HG02885 (cell line): ENCODE measurements at regions not wholly inside any gene's neighbourhood (a gene's known extent, or its start where the extent isn't known, plus 50 kb on each side); places are given as distances from the start of the nearest gene placed in this dataset.
"Not testable (repeated sequence)": the region's sequence is repeated elsewhere in the genome, so short reads cannot be mapped to it uniquely, and the experiment has no call there.

Source experiments
- ATAC-seq: cut with Tn5 transposase; IDR thresholded peaks from one replicate; pipeline ENCODE4 v1.9.1; 2021; ENCODE audit warnings: mild to moderate bottlenecking; ENCODE audit not compliant: unreplicated experiment, poor library complexity

DNA sequence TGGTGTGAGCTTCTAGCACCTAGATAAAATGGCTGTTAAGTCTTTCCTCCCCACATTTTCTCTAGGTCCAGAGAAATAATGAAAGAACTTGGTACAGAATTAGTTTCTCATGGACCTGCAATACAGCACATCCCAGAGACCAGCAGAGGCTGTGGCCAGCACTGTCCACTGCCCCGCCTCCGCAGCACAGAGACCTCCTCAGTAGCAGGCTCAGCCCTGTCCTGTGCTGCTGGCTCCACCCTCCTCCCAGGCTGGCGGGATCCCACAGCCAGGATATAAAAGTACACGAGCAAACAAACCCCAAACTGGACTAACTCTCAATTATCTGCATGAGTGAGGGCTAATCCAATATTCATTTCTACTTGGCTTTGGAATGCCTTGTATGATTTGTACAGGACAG lies 401.5 kb downstream of the RPS6KC1 start:
- ATAC-seq, result no peak

DNA sequence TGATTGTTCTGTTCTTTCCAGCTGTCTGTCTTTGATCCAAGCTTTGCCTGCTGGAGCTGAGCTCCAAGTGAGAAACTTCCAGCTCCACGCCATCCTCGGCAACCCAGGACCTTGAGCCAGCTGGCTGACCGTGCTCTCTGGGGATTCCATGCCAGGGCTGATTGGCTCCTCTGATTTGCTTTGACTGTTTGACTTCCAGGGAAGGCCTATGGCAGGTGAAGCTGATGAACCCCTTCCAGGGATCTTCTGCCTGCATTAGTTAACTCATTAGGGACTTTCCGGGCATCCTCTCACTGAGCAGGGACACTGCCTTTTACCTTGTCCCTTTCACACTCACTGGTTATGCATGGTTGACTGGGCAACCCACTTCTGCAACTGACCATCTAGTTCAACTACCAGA lies 406.1 kb downstream of the RPS6KC1 start:
- ATAC-seq, result no peak

DNA sequence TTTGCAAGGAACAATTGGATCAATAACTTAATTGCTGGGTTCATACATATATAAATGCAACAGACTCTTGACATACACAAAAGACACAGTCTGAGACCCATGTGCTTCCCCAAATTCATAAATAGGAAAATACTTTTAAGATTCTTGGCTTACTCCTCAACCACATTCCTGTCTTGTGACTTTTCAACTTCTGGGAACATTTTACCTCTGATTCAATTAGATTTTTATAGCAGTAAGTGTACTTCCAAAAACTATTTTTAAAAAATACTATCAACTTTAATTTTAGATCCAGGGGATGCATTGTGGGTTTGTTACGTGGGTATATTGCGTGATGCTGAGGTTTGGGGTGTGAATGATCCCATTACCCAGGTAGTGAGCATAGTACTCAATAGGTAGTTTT lies 406.7 kb downstream of the RPS6KC1 start:
- ATAC-seq, result no peak

DNA sequence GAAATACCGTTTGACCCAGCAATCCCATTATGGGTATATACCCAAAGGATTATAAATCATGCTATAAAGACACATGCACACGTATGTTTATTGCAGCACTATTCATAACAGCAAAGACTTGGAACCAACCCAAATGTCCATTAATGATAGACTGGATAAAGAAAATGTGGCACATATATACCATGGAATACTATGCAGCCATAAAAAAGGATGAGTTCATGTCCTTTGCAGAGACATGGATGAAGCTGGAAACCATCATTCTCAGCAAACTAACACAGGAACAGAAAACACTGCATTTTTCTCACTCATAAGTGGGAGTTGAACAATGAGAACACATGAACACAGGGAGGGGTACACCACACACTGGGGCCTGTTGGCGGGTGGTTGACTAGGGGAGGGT lies 411.3 kb downstream of the RPS6KC1 start:
- ATAC-seq, result not testable (repeated sequence)

DNA sequence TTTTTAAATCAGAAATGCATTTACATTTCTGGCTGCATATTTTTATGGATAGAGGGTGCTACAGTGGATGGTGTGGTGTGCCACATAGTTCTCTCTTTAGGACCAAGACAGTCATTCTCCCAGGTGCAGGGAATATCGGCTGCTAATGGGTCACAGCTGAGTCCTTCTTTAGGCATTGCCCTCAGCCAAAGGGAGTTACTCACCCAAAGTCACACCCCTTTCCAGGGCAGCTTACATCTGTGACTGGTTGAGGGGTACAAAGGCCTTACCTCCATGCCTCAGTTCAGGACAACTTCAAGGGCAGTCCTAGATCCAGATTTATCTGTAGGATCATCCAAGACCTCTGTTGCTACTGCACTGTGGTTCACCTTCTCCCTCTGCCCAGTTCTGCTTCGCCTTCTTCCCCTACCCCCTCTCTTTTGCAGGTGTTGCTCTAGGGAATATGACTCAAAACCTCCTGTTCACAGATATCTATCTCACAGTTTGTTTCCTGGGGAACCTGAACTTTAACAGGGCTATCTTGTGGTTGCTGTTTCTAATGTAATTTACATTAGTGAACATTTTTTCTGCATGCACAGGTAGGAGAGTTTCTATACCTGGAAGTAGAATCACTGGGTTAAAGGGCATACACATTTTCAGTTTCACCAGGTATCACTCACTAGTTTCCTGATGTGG lies 413.9 kb downstream of the RPS6KC1 start:
- no peak for ATAC-seq

DNA sequence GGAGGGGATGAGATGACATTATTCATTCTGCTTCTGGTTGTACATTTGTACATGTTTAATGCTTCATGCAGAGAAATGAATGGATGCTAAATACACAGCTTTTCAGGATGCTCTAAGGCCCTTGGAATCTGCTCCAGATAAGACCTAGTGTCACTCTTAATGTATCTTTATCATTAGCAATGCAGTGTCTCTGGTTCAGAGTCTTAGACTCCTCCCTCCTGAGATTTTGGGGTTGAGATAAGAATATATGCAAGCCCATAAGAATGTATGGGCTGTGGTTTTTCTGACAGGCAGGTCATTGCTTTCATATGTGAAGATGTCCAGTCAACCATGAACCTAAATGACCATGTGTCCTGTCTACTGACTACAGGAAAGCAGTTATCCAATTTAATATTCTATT lies 415.5 kb downstream of the RPS6KC1 start:
- ATAC-seq, result no peak

DNA sequence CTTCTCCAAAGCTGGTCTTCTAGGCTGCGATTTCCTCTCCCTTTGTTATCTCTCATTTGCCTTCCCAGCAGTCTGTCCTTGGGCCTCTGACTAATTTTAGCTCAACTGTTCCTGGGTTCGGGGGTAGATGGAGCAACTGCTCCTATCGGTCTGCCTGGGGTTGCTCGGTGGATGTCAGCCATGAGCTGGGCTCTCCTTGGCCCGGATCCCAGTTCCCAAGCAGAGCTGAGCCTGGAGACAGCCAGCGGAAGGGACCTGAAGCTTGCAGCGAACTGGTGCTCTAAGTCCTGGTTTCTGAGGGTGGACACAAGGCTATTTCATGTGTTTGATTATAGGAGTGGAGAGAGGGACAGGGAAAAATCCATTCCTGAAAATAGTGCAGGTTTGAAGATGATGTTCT lies 423.0 kb downstream of the RPS6KC1 start:
- ATAC-seq, result no peak

DNA sequence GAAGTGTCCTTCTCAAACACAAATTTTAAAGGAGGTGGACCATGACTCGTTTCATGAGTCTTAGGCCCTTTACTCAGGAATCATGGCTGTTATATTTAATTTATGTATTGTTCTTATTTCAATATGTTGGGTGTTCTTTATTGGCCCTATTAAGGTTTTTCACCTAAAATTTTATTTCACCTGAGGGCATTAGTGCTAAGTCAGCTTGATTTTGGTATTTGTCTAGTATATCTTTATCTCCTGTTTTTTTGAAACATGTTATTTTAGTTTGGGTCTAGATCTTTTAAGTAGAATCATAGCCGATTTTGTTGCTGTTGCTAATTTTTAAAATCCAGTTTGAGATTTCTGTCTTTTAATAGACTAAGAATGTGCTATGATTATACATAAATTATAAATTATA lies 430.4 kb downstream of the RPS6KC1 start:
- no peak for ATAC-seq

DNA sequence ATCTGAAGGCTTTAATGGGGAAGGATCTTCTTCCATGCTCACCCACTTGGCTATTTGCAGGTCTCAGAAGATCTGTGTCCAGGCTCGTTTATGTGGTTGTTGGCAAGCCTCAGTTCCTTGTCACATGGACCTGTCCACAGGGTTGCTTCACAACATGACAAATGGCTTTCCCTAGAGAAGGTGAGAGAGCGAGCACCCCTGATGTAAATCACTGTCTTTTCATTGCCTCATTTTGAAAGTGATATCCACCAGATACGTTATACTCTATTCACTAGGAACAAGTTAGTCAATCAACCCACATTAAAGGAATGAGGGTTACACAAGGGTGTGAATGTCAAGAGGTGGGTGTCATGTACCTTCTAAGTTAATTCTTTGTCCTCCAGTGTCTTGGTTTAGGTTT lies 433.3 kb downstream of the RPS6KC1 start:
- ATAC-seq, result no peak

DNA sequence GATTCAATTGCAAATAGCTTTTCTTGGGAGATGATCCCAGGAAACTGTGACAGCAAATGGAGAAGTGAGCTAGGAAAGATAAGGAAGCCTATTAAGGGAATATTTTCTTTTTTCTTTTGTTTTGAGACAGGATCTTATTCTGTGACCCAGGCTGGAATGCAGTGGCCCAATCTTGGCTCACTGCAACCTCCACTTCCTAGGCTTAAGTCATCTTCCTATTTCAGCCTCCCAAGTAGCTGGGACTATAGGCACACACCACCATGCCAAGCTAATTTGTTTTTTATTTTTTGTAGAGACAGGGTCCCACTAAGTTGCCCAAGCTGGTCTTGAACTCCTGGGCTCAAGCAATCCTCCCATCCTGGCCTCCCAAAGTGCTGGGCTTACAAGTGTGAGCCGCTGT lies 433.7 kb downstream of the RPS6KC1 start:
- no peak for ATAC-seq

DNA sequence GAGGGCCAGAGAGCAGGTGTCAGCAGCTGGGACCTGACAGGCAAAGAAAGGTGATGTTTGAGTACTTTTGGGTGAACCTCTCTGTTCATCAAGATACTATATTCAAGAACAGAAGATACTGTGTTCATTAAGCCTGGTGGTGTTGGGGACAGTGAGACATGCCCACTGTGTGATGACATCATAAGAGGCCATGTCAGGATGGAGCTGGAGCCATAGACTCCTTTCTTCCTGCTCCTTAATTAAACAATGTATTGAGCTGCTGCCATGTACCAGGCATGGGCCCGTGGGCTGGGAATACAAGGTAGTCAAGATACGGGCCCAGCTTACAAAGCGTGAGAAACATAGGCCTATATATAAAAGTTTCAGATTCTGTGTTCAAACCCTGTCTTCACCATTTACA lies 435.4 kb downstream of the RPS6KC1 start:
- no peak for ATAC-seq

DNA sequence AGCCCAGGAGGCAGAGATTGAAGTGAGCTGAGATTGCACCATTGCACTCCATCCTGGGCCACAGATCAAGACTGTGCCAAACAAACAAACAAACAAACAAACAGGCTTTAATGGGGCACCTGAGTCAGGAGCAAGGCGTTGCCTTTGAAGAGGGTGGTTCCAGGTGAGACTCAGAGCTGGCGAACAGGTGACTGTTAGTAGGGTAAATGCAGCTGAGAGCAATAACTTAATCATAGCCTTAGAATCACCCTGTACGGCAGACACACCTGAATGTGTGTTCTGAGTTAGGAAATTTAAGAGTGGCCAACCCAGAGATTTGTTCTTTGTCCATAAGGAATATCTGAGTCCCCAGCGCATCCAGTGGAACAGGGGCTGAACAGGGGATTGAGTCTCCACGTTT lies 440.4 kb downstream of the RPS6KC1 start:
- ATAC-seq, result no peak

DNA sequence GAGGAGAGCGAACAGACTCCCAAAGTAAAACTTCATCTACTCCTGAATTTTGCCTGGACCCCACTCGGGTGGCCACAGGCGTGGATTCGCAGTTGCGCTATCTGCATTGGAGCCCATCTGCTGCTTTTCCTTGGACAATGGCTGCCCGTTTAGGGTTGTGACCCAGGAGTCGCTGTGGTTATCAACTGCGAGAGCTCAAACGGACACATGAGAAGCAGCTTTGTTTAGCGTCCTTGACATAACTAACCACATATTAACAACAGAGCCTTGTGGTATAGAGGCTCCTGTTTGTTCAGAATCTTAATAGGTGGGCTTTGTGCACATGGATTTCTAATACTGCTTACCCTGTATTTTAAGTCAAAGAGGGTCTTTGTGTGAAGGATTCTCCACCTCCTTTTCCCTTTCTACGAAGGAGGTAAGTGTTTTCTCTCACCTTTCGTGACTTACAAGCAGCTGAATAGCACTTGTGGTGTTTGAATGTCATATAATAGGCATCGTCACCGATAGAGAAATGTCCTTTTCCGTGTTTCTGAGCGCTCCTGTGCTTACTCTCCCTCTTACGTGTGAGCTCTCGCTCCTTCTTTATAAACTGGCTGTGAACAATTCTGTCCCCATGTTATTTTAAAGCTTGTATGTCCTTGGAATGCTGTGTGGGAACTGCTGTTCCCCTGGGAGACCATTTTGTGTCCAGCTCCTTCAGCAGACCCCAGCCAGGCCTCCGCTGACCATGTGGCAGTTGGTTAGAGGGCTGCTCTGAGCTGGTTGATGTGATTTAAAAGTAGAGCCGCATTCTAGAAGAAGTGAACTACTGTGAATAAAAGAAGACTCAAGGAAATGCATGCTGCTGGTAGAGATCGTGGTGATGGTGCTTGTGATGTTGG lies 441.4 kb downstream of the RPS6KC1 start:
- no peak for ATAC-seq

DNA sequence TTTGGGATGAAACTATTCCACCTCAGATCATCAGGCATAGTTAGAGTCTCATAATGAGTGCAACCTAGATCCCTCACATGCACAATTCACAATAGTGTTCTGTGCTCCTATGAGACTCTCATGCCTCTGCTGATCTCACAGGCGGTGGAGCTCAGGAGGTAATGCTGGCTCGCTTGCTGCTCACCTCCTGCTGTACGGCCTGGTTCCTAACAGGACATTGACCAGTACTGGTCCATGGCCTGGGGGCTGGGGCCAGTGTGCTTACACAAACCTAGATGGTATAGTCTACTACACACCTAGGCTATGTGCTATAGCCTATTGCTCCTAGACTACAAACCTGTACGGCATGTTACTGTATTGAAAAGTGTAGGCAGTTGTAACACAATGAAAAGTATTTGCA lies 448.4 kb downstream of the RPS6KC1 start:
- ATAC-seq, result no peak

DNA sequence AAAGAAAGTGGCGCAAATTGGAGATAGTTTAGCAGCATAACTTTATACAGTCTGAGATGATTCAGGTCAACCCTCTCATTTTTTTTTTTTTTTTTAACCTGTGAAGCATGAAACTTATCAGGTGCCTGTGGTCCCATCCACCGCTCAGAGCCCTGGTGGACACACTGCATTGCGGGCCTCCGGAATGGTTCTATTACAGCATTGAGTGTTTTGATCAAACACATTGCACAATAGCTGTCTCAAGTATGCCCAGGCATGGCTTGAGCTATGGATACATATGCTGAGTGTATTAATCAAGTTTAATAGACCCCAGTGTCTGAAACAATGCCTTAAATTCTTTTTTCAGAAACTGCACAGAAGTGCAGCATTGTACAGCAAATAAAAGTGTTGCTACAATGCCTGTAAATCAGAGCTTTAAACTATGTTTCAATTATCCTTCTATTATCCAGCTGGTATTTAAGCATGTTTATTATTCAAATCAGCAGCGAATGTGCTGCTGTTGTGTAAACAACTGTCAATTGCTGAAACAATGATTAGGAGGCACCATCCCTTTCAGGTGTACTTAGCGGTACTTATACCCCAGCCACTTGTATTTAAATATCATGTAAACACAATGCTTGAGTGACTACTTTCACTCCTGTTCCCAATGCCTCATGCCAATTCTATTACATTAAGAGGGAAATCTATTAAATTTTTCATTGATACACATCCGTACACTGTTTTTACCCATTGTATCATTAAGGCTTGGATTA lies 456.6 kb downstream of the RPS6KC1 start:
- no peak for ATAC-seq

DNA sequence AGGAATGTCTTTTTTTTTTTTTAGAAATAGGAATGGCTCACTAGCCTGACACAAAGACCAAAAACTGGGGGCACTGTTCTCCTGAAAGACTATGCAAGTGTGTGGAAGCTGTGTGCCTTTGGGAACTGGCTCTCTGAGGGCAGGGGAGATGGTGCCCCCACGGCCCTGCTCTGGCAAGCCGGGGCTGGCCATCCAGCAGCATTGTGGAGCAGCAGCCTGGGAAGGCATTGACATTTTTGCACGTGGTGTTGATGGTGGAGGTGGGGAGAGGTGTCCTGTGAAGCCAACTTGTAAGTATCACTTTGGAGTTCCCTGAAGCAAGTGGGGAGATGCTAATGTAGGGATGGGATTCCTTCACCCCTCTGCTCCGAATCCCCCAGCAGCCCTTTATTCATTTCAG lies 460.1 kb downstream of the RPS6KC1 start:
- no peak for ATAC-seq

DNA sequence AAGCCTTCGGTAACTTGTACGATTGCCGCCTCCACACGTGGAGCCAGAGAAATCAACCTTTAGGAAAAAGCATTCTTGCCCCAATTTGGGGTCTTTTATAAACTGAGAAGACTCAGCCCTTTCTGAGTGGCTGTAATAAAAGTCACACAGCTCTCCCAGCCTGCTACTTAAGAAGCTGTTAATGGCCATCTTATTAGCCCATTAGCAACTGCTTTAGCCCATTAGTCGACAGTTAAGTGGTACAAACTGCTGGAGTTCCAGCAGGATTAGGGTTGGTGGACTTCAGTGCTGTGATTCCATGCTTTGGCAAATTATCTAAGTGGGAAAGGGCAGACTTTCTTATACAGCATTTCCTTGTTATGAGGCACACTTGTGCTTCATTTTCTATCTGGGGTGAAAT lies 461.3 kb downstream of the RPS6KC1 start:
- ATAC-seq, result no peak

DNA sequence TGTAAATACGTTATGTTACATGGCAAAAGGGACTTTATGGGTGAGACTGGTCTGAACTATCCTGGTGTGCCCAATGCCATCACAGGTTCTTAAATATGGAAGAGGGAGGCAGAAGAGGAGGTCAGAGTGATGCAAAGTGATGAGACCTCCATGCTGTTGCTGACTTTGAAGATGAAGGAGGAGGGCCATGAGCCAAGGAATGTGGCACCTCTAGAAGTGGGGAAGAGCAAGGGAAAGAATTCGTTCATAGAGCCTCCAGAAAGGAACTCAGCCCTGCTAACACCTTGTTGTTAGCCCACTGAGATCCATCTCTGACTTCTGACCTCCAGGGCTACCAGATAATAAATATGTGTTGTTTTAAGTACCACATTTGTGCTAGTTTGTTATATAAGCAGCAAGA lies 462.0 kb downstream of the RPS6KC1 start:
- no peak for ATAC-seq

DNA sequence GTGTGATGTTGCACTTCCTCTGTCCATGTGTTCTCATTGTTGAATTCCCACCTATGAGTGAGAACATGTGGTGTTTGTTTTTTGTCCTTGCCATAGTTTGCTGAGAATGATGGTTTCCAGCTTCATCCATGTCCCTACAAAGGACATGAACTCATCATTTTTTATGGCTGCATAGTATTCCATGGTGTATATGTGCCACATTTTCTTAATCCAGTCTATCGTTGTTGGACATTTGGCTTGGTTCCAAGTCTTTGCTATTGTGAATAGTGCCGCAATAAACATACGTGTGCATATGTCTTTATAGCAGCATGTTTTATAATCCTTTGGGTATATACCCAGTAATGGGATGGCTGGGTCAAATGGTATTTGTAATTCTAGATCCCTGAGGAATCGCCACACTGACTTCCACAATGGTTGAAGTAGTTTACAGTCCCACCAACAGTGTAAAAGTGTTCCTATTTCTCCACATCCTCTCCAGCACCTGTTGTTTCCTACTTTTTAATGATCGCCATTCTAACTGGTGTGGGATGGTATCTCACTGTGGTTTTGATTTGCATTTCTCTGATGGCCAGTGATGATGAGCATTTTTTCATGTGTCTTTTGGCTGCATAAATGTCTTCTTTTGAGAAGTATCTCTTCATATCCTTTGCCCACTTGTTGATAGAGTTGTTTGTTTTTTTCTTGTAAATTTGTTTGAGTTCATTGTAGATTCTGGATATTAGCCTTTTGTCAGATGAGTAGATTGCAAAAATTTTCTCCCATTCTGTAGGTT lies 463.6 kb downstream of the RPS6KC1 start:
- ATAC-seq, result not testable (repeated sequence)

DNA sequence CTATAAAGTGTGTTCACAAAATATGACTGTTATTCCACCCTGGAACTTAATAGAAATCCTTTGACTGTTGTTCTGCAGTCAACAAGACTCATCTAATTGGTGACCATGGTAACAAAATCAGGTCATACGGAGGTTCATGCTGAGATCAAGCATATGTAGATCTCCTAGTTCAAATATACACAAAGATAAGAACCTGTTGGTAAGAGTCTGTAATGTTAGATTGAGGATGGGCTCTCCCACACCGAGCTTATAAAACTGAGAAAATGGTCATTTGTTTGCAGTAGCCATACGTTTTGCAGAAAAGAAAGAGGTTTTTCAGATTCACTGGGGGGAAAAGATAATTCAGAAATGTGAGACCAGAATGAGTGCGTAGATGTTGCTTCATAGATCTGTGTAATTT lies 468.1 kb downstream of the RPS6KC1 start:
- ATAC-seq, result no peak
